Natural killer cell treated with Interleukin-12 subunit alpha and Interleukin-12 subunit beta and Interleukin-15 and Interleukin-18, amount 100 ng/mL, for 72 hours (primary cell): ENCODE measurements at regions not wholly inside any gene's neighbourhood (a gene's known extent, or its start where the extent isn't known, plus 50 kb on each side); places are given as distances from the start of the nearest gene placed in this dataset.

Source experiments
- ATAC-seq, 2 donors: fragments of 150-1000 bp; cut with Tn5 transposase in 1 of 2; sonication (Bioruptor Pico), chemical (Tn5 transposase) in 1 of 2; 2 replicates each; pipeline ENCODE4 v1.10.0; 2021
- DNase-seq: peaks from one replicate; pipeline ENCODE4 v3.0.0; 2022; ENCODE audit warnings: low spot score
- H3K27ac Mint-ChIP-seq, 2 donors: 1 replicate in 1 of 2; 2 replicates in 1 of 2; pipeline ENCODE4 v1.8.0; 2022; ENCODE audit warnings: mixed read lengths in 2 of 2, mild to moderate bottlenecking in 1 of 2, moderate library complexity in 1 of 2
- H3K27me3 Mint-ChIP-seq, 2 donors: 1 replicate in 1 of 2; 2 replicates in 1 of 2; pipeline ENCODE4 v1.8.0; 2022; ENCODE audit warnings: mixed read lengths in 2 of 2
- H3K36me3 Mint-ChIP-seq: one replicate; pipeline ENCODE4 v1.8.0; 2022; ENCODE audit warnings: mixed read lengths
- H3K4me1 Mint-ChIP-seq, 2 donors: 1 replicate in 1 of 2; 2 replicates in 1 of 2; pipeline ENCODE4 v1.8.0; 2022; ENCODE audit warnings: low read depth in 2 of 2, mixed read lengths in 2 of 2, mild to moderate bottlenecking in 1 of 2
- H3K4me3 Mint-ChIP-seq: one replicate; pipeline ENCODE4 v1.8.0; 2022; ENCODE audit warnings: mixed read lengths
- H3K9me3 Mint-ChIP-seq: 2 replicates; pipeline ENCODE4 v1.8.0; 2022; ENCODE audit warnings: mixed read lengths

- H3K4me3 Mint-ChIP-seq, result no peak overlapping the region
- no peaks in the 10 kb centered on the region for H3K36me3 Mint-ChIP-seq
- no peak for DNase-seq
- no peak overlapping the region for H3K27ac Mint-ChIP-seq
- no peak for ATAC-seq
- H3K27me3 Mint-ChIP-seq, result no peaks in the 10 kb centered on the region
- peaks cover 13% of the 10 kb centered on the region for H3K9me3 Mint-ChIP-seq
- no peaks in the 10 kb centered on the region for H3K4me1 Mint-ChIP-seq
These were observed 468.4 kb upstream of the CDH6 start for GRCh38 chr5:30725073-30725472.

GRCh38 chr5:30698217-30698616 lies 495.3 kb upstream of the CDH6 start:
- DNase-seq (no peak), ATAC-seq (no peak)
- Mint-ChIP-seq H3K4me1 (no peaks in the 10 kb centered on the region), H3K9me3 (peaks cover 18% of the 10 kb centered on the region), H3K27ac (no peak overlapping the region), H3K4me3 (no peak overlapping the region), H3K36me3 (peaks cover 14% of the 10 kb centered on the region), H3K27me3 (no peaks in the 10 kb centered on the region)

GRCh38 chr5:30693326-30693725 lies 500.2 kb upstream of the CDH6 start:
- no peak overlapping the region for H3K4me3 Mint-ChIP-seq
- no peaks in the 10 kb centered on the region for H3K4me1 Mint-ChIP-seq
- ATAC-seq (no peak), DNase-seq (no peak)
- H3K9me3 Mint-ChIP-seq, result peaks cover 17% of the 10 kb centered on the region
- H3K27ac Mint-ChIP-seq, result no peak overlapping the region
- H3K27me3 Mint-ChIP-seq, result no peaks in the 10 kb centered on the region
- peaks cover 6% of the 10 kb centered on the region for H3K36me3 Mint-ChIP-seq

DNA sequence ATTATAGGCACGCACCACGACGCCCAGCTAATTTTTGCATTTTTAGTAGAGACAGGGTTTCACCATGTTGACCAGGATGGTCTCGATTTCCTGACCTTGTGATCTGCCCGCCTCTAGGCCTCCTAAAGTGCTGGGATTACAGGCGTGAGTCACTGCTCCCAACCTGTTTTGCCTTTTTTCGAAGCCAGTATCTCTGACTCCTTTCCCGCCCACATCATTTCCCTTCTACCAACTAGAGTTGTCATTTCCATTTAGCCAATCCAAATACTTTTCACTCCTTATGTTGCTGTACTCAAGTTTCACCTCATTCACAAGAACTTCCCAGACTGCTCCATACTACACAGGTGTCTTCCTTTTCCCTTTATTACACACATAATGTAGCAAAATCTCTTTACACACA lies 502.6 kb upstream of the CDH6 start:
- no peak for ATAC-seq
- Mint-ChIP-seq H3K4me1 (no peaks in the 10 kb centered on the region), H3K27ac (no peak overlapping the region), H3K36me3 (no peaks in the 10 kb centered on the region), H3K27me3 (no peaks in the 10 kb centered on the region), H3K9me3 (peaks cover 15% of the 10 kb centered on the region), H3K4me3 (no peak overlapping the region)
- no peak for DNase-seq

- Mint-ChIP-seq H3K4me3 (no peak overlapping the region), H3K4me1 (no peaks in the 10 kb centered on the region), H3K9me3 (peaks cover 18% of the 10 kb centered on the region), H3K27me3 (no peaks in the 10 kb centered on the region), H3K27ac (no peak overlapping the region), H3K36me3 (no peaks in the 10 kb centered on the region)
- DNase-seq (no peak), ATAC-seq (no peak)
These were observed 506.0 kb upstream of the CDH6 start for GRCh38 chr5:30687461-30687860.

DNA sequence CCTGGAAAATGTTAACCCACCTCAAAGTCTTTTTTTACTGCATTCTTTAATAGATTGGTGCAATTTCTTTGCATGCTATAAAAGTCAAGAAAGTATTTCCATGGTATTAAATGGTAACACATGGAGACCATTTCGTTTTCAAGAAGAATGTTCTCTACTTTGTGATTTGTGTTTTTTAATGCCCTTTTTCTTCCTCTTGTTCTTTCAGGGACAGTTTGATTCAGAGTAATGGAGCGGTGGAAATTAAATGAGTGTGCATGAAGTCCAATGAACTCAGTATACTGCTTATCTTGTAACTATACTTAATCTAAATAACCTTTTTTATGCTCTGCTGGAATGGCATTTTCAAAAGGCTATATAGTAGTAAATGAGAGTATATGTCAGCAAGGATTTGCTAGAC lies 507.0 kb upstream of the CDH6 start:
- Mint-ChIP-seq H3K9me3 (peaks cover 22% of the 10 kb centered on the region), H3K36me3 (no peaks in the 10 kb centered on the region), H3K4me1 (no peaks in the 10 kb centered on the region), H3K27me3 (no peaks in the 10 kb centered on the region), H3K4me3 (no peak overlapping the region), H3K27ac (no peak overlapping the region)
- DNase-seq, result no peak
- ATAC-seq, result no peak

- H3K9me3 Mint-ChIP-seq, result peaks cover 18% of the 10 kb centered on the region
- no peaks in the 10 kb centered on the region for H3K4me1 Mint-ChIP-seq
- H3K4me3 Mint-ChIP-seq, result no peak overlapping the region
- no peak for ATAC-seq
- no peak for DNase-seq
- H3K27ac Mint-ChIP-seq, result no peak overlapping the region
- H3K36me3 Mint-ChIP-seq, result peaks cover 9% of the 10 kb centered on the region
- no peaks in the 10 kb centered on the region for H3K27me3 Mint-ChIP-seq
These were observed 517.2 kb upstream of the CDH6 start for GRCh38 chr5:30676223-30676840.

- H3K4me3 Mint-ChIP-seq, result no peak overlapping the region
- H3K36me3 Mint-ChIP-seq, result peaks cover 4% of the 10 kb centered on the region
- peaks cover 14% of the 10 kb centered on the region for H3K9me3 Mint-ChIP-seq
- H3K27me3 Mint-ChIP-seq, result no peaks in the 10 kb centered on the region
- no peaks in the 10 kb centered on the region for H3K4me1 Mint-ChIP-seq
- DNase-seq (no peak), ATAC-seq (no peak)
- H3K27ac Mint-ChIP-seq, result no peak overlapping the region
These were observed 526.2 kb upstream of the CDH6 start for GRCh38 chr5:30667293-30667692.

DNA sequence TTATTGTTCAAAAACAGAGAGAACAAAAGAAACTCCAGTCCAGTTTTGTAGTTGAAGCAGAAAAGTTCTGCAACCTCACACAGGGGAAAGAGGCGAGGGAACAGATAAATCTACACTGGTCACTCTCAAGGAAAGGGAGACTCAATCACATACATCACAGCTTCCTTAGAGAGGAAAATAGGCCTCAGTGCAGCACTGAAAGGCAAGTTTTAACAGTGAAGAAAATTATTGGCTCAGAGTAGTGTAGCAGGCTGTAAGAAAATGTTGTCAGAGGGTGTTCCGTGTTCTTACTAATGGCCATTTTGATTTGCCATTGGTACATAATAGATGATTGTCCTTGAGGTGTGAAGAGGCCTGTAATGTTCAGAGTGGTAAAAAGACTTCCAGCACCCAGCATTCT lies 530.0 kb upstream of the CDH6 start:
- Mint-ChIP-seq H3K4me3 (no peak overlapping the region), H3K9me3 (peaks cover 10% of the 10 kb centered on the region), H3K27me3 (no peaks in the 10 kb centered on the region), H3K36me3 (peaks cover under 1% of the 10 kb centered on the region), H3K4me1 (no peaks in the 10 kb centered on the region), H3K27ac (no peak overlapping the region)
- ATAC-seq (no peak), DNase-seq (no peak)

DNA sequence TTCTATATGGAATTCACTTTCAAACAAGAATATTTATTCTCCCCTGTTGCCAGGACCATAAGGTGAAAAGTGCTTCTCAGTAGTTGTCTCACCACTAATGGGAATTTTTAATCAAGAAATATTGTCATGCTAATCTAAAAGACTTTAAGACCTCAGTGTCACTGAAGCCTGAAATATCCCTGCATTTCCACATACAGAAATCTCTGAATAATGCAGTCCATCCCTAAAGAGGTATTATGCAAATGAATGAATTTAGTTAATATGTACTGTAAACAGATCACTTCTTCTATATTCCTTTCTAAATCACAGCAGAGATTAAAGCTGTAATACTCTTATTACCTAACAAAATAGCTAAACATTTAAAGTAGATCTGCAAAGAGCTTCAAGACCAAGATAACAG lies 531.1 kb upstream of the CDH6 start:
- no peak overlapping the region for H3K4me3 Mint-ChIP-seq
- no peak overlapping the region for H3K27ac Mint-ChIP-seq
- ATAC-seq (no peak), DNase-seq (no peak)
- H3K36me3 Mint-ChIP-seq, result peaks cover 5% of the 10 kb centered on the region
- peaks cover 13% of the 10 kb centered on the region for H3K9me3 Mint-ChIP-seq
- H3K27me3 Mint-ChIP-seq, result no peaks in the 10 kb centered on the region
- no peaks in the 10 kb centered on the region for H3K4me1 Mint-ChIP-seq

- H3K9me3 Mint-ChIP-seq, result peaks cover 16% of the 10 kb centered on the region
- no peaks in the 10 kb centered on the region for H3K27me3 Mint-ChIP-seq
- H3K4me1 Mint-ChIP-seq, result no peaks in the 10 kb centered on the region
- DNase-seq (no peak), ATAC-seq (no peak)
- H3K4me3 Mint-ChIP-seq, result no peak overlapping the region
- H3K36me3 Mint-ChIP-seq, result peaks cover 5% of the 10 kb centered on the region
- H3K27ac Mint-ChIP-seq, result no peak overlapping the region
These were observed 531.8 kb upstream of the CDH6 start for GRCh38 chr5:30661730-30662129.

- H3K27me3 Mint-ChIP-seq, result no peaks in the 10 kb centered on the region
- H3K4me3 Mint-ChIP-seq, result no peak overlapping the region
- peaks cover 17% of the 10 kb centered on the region for H3K9me3 Mint-ChIP-seq
- no peak for ATAC-seq
- peaks cover 5% of the 10 kb centered on the region for H3K36me3 Mint-ChIP-seq
- no peak overlapping the region for H3K27ac Mint-ChIP-seq
- DNase-seq, result no peak
- no peaks in the 10 kb centered on the region for H3K4me1 Mint-ChIP-seq
These were observed 534.1 kb upstream of the CDH6 start for GRCh38 chr5:30659417-30659816.

DNA sequence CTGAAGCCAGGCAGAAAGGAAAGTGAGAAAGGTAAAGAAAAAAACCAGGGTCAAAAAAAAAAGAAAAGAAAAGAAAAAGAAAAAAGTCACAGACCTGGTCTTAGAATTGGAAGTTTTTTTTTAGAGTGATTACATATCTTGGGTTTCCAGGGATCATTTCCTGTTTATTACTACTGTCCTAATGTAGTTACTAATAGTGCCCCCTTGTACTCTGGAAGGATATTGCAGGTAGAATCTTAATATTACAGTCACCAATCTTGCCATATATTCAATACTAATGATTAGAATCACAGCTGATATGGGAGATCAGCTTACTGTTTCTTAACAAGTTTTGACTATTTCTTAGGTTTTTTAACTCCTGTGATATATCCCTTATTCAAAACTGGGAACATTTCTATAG lies 543.2 kb upstream of the CDH6 start:
- H3K9me3 Mint-ChIP-seq, result peaks cover 16% of the 10 kb centered on the region
- H3K36me3 Mint-ChIP-seq, result no peaks in the 10 kb centered on the region
- ATAC-seq, result no peak
- H3K4me3 Mint-ChIP-seq, result no peak overlapping the region
- no peak overlapping the region for H3K27ac Mint-ChIP-seq
- DNase-seq, result no peak
- no peaks in the 10 kb centered on the region for H3K27me3 Mint-ChIP-seq
- H3K4me1 Mint-ChIP-seq, result no peaks in the 10 kb centered on the region

GRCh38 chr5:30638899-30639298 lies 554.6 kb upstream of the CDH6 start:
- Mint-ChIP-seq H3K4me1 (no peaks in the 10 kb centered on the region), H3K9me3 (peaks cover 14% of the 10 kb centered on the region), H3K27ac (no peak overlapping the region), H3K36me3 (peaks cover 19% of the 10 kb centered on the region), H3K4me3 (no peak overlapping the region), H3K27me3 (no peaks in the 10 kb centered on the region)
- ATAC-seq (no peak), DNase-seq (no peak)

DNA sequence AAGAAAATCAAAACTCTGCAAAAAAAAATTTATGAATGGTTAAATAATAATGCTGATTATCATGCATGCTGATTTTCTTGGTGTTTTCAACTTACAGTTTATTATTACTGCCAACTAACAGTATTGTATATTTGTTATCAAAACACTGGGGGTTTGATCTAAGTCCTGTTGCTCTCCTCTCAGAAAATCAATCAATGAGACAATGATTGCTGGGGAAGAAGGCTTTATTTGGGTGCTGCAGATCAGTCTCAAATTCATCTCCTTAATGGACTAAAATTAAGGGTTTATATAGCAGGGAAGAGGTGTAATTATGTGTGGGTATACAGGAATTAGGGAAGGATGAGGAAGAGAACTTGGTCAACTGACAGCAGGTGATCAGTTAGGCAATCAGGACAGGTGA lies 565.5 kb upstream of the CDH6 start:
- no peaks in the 10 kb centered on the region for H3K4me1 Mint-ChIP-seq
- peaks cover 4% of the 10 kb centered on the region for H3K36me3 Mint-ChIP-seq
- no peak overlapping the region for H3K27ac Mint-ChIP-seq
- no peak overlapping the region for H3K4me3 Mint-ChIP-seq
- no peak for DNase-seq
- no peaks in the 10 kb centered on the region for H3K27me3 Mint-ChIP-seq
- peaks cover 11% of the 10 kb centered on the region for H3K9me3 Mint-ChIP-seq
- ATAC-seq, result no peak
